ENCODE measurements at regions not wholly inside any gene's neighbourhood (a gene's known extent, or its start where the extent isn't known, plus 50 kb on each side); places are given as distances from the start of the nearest gene placed in this dataset.

DNA sequence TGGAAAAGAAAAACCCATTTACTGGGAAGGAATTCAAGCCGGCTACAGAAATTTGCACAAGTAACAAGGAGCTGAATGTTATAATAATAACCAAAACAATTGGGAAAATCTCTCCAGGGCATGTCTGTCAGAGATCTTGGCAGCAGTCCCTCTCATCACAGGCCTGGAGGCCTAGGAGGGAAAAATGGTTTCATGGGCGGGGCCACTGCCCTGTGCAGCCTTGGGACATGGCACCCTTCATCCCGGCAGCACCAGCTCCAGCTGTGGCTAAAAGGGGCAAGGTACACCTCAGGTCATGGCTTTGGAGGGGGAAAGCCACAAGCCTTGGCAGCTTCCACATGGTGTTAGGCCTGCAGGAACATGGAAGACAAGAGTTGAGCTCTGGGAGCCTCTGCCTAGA lies 513.1 kb upstream of the CNKSR2 start:
- no peaks in the 10 kb centered on the region for H3K9me3 ChIP-seq
- intact Hi-C loops (cut with DNase I): no loop called here
- H3K4me1 ChIP-seq: peaks cover 0 to 12% (median 3%) of the 10 kb centered on the region in 4 donors
- no peak overlapping the region for H3K27ac ChIP-seq
- H3K27me3 ChIP-seq: no peaks in the 10 kb centered on the region
- no peak for DNase-seq
- H3K36me3 ChIP-seq: no peaks in the 10 kb centered on the region
- no peak overlapping the region for H3K4me3 ChIP-seq
- WGBS, 2 donors: 81 to 85% methylated on average over 3 of the region's 3 CpGs
- TF ChIP-seq EP300 (IDR thresholded peaks at IDR 0.05) (no peak), POLR2A (IDR thresholded peaks at IDR 0.05) (no peak), POLR2AphosphoS5 (IDR thresholded peaks at IDR 0.05) (no peak)
- TF ChIP-seq, protein P1, sequence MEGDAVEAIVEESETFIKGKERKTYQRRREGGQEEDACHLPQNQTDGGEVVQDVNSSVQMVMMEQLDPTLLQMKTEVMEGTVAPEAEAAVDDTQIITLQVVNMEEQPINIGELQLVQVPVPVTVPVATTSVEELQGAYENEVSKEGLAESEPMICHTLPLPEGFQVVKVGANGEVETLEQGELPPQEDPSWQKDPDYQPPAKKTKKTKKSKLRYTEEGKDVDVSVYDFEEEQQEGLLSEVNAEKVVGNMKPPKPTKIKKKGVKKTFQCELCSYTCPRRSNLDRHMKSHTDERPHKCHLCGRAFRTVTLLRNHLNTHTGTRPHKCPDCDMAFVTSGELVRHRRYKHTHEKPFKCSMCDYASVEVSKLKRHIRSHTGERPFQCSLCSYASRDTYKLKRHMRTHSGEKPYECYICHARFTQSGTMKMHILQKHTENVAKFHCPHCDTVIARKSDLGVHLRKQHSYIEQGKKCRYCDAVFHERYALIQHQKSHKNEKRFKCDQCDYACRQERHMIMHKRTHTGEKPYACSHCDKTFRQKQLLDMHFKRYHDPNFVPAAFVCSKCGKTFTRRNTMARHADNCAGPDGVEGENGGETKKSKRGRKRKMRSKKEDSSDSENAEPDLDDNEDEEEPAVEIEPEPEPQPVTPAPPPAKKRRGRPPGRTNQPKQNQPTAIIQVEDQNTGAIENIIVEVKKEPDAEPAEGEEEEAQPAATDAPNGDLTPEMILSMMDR (IDR thresholded peaks at IDR 0.05): no peak

DNA sequence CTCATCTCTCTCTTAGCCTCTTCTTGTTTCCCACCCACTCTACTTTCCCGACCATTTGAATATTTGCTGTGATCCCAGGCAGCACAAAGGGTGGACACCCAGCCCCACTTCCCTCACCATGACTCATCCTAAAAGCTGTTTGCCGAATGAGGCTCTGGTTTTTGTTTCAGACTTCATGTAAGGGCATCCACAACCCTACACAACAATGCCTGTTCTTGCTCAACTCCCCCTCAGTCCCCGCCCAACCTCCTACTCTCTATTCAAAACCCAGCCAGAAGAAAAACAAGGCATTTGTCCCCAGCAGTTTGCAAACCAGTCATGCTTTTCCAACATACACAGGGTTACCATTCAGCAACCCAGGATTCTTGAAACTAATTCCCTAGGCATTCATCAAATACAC lies 516.5 kb upstream of the CNKSR2 start:
- Histone ChIP-seq H3K36me3 (no peaks in the 10 kb centered on the region), H3K4me3 (no peak overlapping the region), H3K4me1 (peaks cover 0 to 7% (median 3%) of the 10 kb centered on the region in 4 donors), H3K27ac (peak overlapping the region in 3 of 4 donors; percentile 60 to 71 (median 65)), H3K27me3 (no peaks in the 10 kb centered on the region), H3K9me3 (no peaks in the 10 kb centered on the region)
- WGBS, 2 donors: 53 to 65% methylated on average over 3 of the region's 3 CpGs
- TF ChIP-seq EP300 (IDR thresholded peaks at IDR 0.05): peak in 1 of 4 donors; percentile 9
- no peak for TF ChIP-seq POLR2A (IDR thresholded peaks at IDR 0.05)
- peak in 2 of 4 donors; percentile 40 to 62 for TF ChIP-seq POLR2AphosphoS5 (IDR thresholded peaks at IDR 0.05)
- DNase-seq: peak; percentile 61
- intact Hi-C loops (cut with DNase I): no loop called here

DNA sequence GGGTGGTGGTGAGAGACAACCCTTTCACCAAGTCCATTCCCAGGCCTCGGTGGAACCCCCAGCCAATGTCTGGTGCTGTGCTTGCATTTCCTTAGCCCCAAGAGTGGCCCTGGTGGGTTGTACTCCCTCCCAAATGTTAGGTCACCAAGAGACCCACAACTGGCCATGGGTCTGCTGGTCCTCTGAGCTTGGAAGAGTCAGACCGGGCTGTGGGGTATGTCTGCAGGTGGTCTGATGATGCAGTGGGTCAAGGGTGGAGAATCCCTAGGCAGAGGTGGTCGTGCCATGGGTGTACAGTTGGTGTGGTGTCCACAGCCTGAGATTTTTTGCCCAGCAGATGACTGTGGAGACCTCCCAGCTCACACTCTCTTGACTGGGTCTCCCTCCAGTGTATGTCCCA lies 535.7 kb upstream of the CNKSR2 start:
- Histone ChIP-seq H3K27ac (no peak overlapping the region), H3K9me3 (no peaks in the 10 kb centered on the region), H3K4me1 (no peaks in the 10 kb centered on the region), H3K4me3 (no peak overlapping the region), H3K27me3 (no peaks in the 10 kb centered on the region), H3K36me3 (no peaks in the 10 kb centered on the region)
- WGBS, 2 donors: 64 to 79% methylated on average over 3 of the region's 3 CpGs
- intact Hi-C loops (cut with DNase I): no loop called here
- TF ChIP-seq EP300 (IDR thresholded peaks at IDR 0.05): no peak
- TF ChIP-seq, protein P1 (IDR thresholded peaks at IDR 0.05): no peak
- no peak for TF ChIP-seq POLR2AphosphoS5 (IDR thresholded peaks at IDR 0.05)
- no peak for TF ChIP-seq POLR2A (IDR thresholded peaks at IDR 0.05)
- peak; percentile 52 for DNase-seq

DNA sequence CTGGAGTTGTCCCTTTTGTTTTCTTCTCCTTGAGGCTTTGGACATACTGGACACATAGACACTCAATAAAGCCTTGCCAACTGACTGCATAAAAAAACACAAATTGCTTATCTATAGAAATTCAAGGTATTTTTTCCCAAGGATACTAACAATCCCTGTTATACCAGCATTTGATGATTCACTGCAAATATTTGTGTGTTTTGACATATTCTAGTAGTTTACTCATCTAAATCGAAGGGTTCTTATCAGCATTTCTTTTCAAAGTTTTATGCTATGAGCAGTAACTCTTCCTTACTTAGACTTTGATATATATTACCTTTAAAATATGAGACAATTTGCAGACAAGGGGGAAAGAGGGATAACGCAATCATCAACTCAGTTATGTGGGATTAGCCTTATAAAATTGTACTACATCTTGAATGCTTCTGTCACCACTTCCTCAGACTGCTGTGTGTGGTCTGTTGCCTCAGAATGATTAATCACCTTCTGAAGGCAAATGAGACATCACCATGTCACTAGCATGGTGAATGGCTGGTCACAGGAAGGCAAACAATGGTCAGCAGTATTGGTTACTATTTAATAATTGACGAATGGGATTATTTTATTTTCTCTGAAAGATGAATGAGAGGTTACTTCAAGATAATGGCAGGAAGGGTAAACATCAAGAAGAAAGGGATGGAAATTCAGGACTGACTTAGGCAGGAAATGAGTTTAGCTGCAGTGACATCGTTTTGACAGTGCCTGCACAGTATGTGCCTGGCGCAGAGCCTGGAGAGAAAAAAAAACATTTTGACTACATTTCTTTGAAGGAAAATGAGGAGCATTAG lies 544.3 kb upstream of the CNKSR2 start:
- no peak overlapping the region for H3K4me3 ChIP-seq
- 48 to 51% methylated on average over 5 of the region's 5 CpGs for WGBS, 2 donors
- no peaks in the 10 kb centered on the region for H3K27me3 ChIP-seq
- TF ChIP-seq EP300 (IDR thresholded peaks at IDR 0.05) (no peak), POLR2AphosphoS5 (IDR thresholded peaks at IDR 0.05) (no peak), POLR2A (IDR thresholded peaks at IDR 0.05) (no peak)
- TF ChIP-seq, protein P1 (IDR thresholded peaks at IDR 0.05): no peak
- H3K27ac ChIP-seq: no peak overlapping the region
- H3K36me3 ChIP-seq: no peaks in the 10 kb centered on the region
- intact Hi-C loops (cut with DNase I): no loop called here
- no peaks in the 10 kb centered on the region for H3K9me3 ChIP-seq
- DNase-seq: no peak
- H3K4me1 ChIP-seq: no peaks in the 10 kb centered on the region

DNA sequence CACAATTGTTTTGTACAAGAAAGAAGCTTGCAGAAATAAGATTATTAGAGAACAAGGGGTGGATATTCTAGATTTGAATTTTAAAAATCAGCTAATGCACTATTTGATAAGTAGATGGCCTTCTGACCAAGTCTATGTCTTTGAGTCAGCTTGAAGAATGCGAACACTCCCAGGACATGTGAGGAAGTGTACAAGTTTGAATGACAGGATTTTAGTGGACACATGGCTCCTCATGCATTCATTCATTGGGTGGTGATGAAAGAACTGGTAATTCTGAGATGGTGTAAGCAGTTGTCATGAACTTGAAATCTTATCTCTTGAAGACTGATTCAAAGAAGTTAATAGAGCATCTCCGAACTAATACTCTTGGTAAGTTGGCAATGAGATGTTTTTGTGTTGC lies 548.2 kb upstream of the CNKSR2 start:
- H3K4me3 ChIP-seq: no peak overlapping the region
- H3K9me3 ChIP-seq: no peaks in the 10 kb centered on the region
- intact Hi-C loops (cut with DNase I): no loop called here
- no peak for TF ChIP-seq POLR2AphosphoS5 (IDR thresholded peaks at IDR 0.05)
- no peak for TF ChIP-seq EP300 (IDR thresholded peaks at IDR 0.05)
- no peak for TF ChIP-seq POLR2A (IDR thresholded peaks at IDR 0.05)
- no peak for DNase-seq
- no peaks in the 10 kb centered on the region for H3K27me3 ChIP-seq
- no peaks in the 10 kb centered on the region for H3K4me1 ChIP-seq
- no peak overlapping the region for H3K27ac ChIP-seq
- no peaks in the 10 kb centered on the region for H3K36me3 ChIP-seq
- 77 to 83% methylated on average over 2 of the region's 2 CpGs for WGBS, 2 donors

Measured in sigmoid colon (tissue), 6 donors.